ENCODE measurements at regions not wholly inside any gene's neighbourhood (a gene's known extent, or its start where the extent isn't known, plus 50 kb on each side); places are given as distances from the start of the nearest gene placed in this dataset.
"Not testable (repeated sequence)": the region's sequence is repeated elsewhere in the genome, so short reads cannot be mapped to it uniquely, and the experiment has no call there.

DNA sequence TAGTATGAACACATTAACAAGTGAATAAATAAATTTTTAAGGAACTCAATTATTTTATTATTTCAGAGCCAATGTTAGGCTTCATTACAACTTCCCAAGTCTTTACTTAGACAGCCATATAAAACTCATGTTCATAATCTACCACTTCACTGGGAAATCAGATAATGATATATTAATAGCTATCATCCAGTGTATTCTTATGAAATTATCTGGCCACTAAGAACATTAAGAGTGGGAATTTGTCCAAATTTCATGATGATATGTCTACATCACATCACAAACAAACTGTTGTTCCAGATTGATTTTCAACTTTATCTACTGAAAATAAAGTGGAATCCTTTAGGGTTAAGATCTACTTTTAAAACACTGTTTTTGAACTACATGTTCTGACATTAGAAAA lies 668.6 kb downstream of the EFNA5 start:
- no peak overlapping the region for H3K4me3 ChIP-seq (ENCODE audit: low read depth, low read length)
- DNase-seq (ENCODE audit: low read depth) = no peak
- TF ChIP-seq, protein P1, sequence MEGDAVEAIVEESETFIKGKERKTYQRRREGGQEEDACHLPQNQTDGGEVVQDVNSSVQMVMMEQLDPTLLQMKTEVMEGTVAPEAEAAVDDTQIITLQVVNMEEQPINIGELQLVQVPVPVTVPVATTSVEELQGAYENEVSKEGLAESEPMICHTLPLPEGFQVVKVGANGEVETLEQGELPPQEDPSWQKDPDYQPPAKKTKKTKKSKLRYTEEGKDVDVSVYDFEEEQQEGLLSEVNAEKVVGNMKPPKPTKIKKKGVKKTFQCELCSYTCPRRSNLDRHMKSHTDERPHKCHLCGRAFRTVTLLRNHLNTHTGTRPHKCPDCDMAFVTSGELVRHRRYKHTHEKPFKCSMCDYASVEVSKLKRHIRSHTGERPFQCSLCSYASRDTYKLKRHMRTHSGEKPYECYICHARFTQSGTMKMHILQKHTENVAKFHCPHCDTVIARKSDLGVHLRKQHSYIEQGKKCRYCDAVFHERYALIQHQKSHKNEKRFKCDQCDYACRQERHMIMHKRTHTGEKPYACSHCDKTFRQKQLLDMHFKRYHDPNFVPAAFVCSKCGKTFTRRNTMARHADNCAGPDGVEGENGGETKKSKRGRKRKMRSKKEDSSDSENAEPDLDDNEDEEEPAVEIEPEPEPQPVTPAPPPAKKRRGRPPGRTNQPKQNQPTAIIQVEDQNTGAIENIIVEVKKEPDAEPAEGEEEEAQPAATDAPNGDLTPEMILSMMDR (IDR thresholded peaks at IDR 0.05; ENCODE audit: low read depth, low read length, missing control alignments) = no peak

- H3K4me3 ChIP-seq (ENCODE audit: low read depth, low read length); DNase-seq (ENCODE audit: low read depth): not testable (repeated sequence)
Observed at GRCh38 chr5:106999506-106999905, 671.2 kb downstream of the EFNA5 start.

- TF ChIP-seq, protein P1 (IDR thresholded peaks at IDR 0.05; ENCODE audit: low read depth, low read length, missing control alignments) = no peak
- DNase-seq (ENCODE audit: low read depth) = no peak
- H3K4me3 ChIP-seq (ENCODE audit: low read depth, low read length) = no peak overlapping the region
Observed at GRCh38 chr5:106986006-106986405, 684.7 kb downstream of the EFNA5 start.

DNA sequence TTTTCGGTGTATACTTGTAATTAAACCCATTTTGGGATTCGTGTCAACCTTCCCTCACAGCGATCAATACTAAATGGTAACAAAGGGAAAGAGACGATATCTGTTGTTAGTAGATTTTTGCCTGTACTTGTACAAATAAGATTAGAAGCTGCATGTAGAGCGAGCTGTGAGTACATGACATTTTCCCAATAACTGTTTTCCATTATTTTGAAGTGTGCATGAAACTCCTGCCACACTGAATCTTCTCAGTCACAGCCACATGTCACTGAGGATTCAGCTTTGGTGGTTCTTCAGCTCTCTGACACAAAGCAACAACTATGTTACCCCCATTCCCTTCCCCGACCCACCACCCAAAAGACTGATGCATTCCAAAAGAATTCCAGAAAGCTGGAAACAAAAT lies 685.6 kb downstream of the EFNA5 start:
- no peak overlapping the region for H3K4me3 ChIP-seq (ENCODE audit: low read depth, low read length)
- DNase-seq (ENCODE audit: low read depth) = no peak

GRCh38 chr5:106979178-106979577 lies 691.6 kb downstream of the EFNA5 start:
- H3K4me3 ChIP-seq (ENCODE audit: low read depth, low read length) = not testable (repeated sequence)

More for the DNA sequence above, 685.6 kb downstream of the EFNA5 start:
- TF ChIP-seq, protein P1 (IDR thresholded peaks at IDR 0.05; ENCODE audit: low read depth, low read length, missing control alignments) = no peak

GRCh38 chr5:106978582-106979165 lies 692.1 kb downstream of the EFNA5 start:
- H3K4me3 ChIP-seq (ENCODE audit: low read depth, low read length) = not testable (repeated sequence)

More at GRCh38 chr5:106979178-106979577, 691.6 kb downstream of the EFNA5 start:
- DNase-seq (ENCODE audit: low read depth) = not testable (repeated sequence)

DNA sequence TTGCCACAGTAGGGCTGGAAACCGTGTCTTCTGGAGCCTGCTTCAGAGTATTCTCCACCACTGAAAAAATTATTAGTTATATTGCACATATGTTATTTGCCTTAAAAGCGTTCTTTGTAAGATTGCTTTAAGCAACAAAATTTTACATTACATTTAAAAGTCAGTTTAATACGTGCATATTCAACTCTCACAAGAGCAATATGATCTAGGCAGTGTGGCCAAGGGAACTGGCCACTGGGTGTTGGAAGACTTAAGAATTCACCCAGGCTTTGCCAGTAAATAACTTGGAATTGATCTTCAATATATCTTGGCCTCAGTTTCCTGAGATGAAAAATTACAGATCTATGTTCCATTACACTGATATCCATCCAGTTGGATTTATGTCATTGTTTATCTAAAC lies 694.4 kb downstream of the EFNA5 start:
- no peak overlapping the region for H3K4me3 ChIP-seq (ENCODE audit: low read depth, low read length)
- DNase-seq (ENCODE audit: low read depth) = no peak
- TF ChIP-seq, protein P1 (IDR thresholded peaks at IDR 0.05; ENCODE audit: low read depth, low read length, missing control alignments) = no peak

More at GRCh38 chr5:106978582-106979165, 692.1 kb downstream of the EFNA5 start:
- DNase-seq (ENCODE audit: low read depth) = not testable (repeated sequence)

GRCh38 chr5:106974272-106974671 lies 696.5 kb downstream of the EFNA5 start:
- DNase-seq (ENCODE audit: low read depth) = no peak
- H3K4me3 ChIP-seq (ENCODE audit: low read depth, low read length) = no peak overlapping the region
- TF ChIP-seq, protein P1 (IDR thresholded peaks at IDR 0.05; ENCODE audit: low read depth, low read length, missing control alignments) = no peak

Data from GM12864 (cell line).